ENCODE measurements at regions not wholly inside any gene's neighbourhood (a gene's known extent, or its start where the extent isn't known, plus 50 kb on each side); places are given as distances from the start of the nearest gene placed in this dataset.

DNA sequence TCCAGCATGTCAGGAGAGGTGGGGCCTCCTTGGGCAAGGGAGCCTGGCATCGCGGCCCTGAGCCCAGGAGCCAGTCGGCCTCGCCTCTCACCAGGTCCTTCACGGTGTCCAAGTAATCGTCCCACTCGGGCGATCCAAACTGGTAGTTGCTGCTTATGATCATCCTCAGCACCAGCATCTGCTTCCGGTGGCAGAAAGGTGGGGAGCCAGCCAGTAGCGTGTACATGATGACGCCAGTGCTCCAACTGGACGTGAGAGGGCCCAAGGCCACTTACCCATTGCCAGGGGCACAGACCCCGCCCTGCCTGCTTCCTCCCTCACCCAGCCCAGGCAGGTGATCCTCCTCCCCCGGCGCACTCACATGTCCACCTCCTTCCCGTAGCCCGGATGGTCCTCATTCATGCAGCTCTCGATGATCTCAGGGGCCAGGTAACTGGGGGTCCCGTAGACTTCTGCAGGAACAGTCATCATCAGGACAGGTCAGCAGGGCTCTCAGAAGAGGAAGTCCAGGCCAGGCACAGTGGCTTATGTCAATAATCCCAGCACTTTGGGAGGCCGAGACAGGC, 214.7 kb downstream of the OR4C45 start:
- TF ChIP-seq, protein P1, sequence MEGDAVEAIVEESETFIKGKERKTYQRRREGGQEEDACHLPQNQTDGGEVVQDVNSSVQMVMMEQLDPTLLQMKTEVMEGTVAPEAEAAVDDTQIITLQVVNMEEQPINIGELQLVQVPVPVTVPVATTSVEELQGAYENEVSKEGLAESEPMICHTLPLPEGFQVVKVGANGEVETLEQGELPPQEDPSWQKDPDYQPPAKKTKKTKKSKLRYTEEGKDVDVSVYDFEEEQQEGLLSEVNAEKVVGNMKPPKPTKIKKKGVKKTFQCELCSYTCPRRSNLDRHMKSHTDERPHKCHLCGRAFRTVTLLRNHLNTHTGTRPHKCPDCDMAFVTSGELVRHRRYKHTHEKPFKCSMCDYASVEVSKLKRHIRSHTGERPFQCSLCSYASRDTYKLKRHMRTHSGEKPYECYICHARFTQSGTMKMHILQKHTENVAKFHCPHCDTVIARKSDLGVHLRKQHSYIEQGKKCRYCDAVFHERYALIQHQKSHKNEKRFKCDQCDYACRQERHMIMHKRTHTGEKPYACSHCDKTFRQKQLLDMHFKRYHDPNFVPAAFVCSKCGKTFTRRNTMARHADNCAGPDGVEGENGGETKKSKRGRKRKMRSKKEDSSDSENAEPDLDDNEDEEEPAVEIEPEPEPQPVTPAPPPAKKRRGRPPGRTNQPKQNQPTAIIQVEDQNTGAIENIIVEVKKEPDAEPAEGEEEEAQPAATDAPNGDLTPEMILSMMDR (IDR thresholded peaks at IDR 0.05) = no peak
- TF ChIP-seq POLR2A (IDR thresholded peaks at IDR 0.05) = no peak

Measured in body of pancreas (tissue), 4 donors.